ENCODE measurements at regions not wholly inside any gene's neighbourhood (a gene's known extent, or its start where the extent isn't known, plus 50 kb on each side); places are given as distances from the start of the nearest gene placed in this dataset.

DNA sequence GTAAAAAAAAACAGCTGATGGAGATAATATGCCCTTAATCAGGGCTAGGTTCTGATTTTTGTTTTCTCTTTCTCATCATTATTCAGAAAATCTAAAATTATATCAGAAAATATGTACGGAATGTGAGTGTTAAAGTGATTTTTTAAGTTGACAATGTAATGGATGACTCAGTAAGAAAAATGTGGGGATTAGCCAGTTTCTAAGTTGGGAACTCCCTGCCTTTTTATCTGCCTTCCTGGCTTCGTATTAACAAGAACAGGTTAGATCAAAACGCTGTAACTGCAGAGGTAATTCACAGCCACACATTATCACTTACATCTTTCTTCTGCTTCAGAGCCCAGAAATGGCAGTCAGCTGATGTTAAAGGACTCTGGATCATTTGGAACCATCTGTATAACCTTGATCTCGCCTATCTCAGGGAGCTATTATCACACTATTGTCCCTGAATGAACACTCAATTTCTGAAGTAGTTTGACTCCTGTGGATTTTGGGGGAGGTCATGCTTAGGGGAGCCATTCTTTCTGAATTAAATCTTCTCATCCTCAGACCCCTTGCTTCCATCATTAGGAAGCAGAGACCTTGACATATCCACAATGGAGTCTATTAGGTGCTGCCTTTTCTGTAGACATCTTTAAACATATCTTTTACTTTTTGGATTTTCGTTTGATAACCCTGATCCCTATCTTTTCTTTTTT lies 135.7 kb upstream of the SLC16A7 start:
- Histone ChIP-seq H3K4me1 (ENCODE audit: control insufficient read depth, insufficient read depth, low read length) (no peaks in the 10 kb centered on the region), H3K9ac (ENCODE audit: extremely low read depth, low read length, poor library complexity, severe bottlenecking) (no peak overlapping the region), H3K27ac (ENCODE audit: low read depth, low read length) (no peak overlapping the region), H3K4me3 (ENCODE audit: low read length) (no peak overlapping the region), H3K27me3 (ENCODE audit: control insufficient read depth, insufficient read depth, low read length, poor library complexity, severe bottlenecking) (no peaks in the 10 kb centered on the region), H3K36me3 (ENCODE audit: control insufficient read depth, insufficient read depth, low read length) (no peaks in the 10 kb centered on the region), H3K9me3 (ENCODE audit: control insufficient read depth, low read length) (no peaks in the 10 kb centered on the region)
- no peaks in the 10 kb centered on the region for H3K36me3 Mint-ChIP-seq (ENCODE audit: low read depth)
- no peak for DNase-seq
- H3K27ac Mint-ChIP-seq = no peak overlapping the region
- TF ChIP-seq, protein P1, sequence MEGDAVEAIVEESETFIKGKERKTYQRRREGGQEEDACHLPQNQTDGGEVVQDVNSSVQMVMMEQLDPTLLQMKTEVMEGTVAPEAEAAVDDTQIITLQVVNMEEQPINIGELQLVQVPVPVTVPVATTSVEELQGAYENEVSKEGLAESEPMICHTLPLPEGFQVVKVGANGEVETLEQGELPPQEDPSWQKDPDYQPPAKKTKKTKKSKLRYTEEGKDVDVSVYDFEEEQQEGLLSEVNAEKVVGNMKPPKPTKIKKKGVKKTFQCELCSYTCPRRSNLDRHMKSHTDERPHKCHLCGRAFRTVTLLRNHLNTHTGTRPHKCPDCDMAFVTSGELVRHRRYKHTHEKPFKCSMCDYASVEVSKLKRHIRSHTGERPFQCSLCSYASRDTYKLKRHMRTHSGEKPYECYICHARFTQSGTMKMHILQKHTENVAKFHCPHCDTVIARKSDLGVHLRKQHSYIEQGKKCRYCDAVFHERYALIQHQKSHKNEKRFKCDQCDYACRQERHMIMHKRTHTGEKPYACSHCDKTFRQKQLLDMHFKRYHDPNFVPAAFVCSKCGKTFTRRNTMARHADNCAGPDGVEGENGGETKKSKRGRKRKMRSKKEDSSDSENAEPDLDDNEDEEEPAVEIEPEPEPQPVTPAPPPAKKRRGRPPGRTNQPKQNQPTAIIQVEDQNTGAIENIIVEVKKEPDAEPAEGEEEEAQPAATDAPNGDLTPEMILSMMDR (conservative IDR thresholded peaks at IDR 0.05) = no peak
- H3K4me1 Mint-ChIP-seq = peaks cover 21% of the 10 kb centered on the region
- no peaks in the 10 kb centered on the region for H3K9me3 Mint-ChIP-seq
- 63 to 72% methylated on average over 3 to 4 of the region's 5 CpGs for WGBS, 2 experiments (ENCODE audit: insufficient coverage in 1 of 2, insufficient read length in 1 of 2)
- no peaks in the 10 kb centered on the region for H3K27me3 Mint-ChIP-seq (ENCODE audit: insufficient read depth)
- no peak overlapping the region for H3K4me3 Mint-ChIP-seq

DNA sequence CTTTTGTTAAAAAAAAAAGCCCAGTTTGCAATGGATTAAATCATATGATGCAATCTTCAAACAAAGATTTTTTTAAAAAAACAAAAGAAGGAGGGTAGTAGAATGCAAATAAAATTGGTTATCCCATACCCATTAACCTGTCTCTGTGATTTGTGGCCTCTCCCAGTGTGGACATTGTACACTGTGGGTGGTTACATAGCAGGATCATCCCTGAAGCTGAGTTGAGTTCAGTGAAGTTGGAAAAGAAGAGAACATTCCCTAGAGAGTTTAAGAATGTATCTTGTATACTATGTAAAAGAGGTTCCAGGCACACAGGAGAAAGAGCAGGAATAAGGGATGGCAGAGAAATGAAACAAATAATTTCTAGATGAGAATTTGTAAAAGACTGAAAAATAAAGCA lies 142.4 kb upstream of the SLC16A7 start:
- DNase-seq = no peak
- H3K4me1 ChIP-seq (ENCODE audit: control insufficient read depth, insufficient read depth, low read length) = no peaks in the 10 kb centered on the region
- peaks cover 13% of the 10 kb centered on the region for H3K9me3 ChIP-seq (ENCODE audit: control insufficient read depth, low read length)
- H3K4me3 ChIP-seq (ENCODE audit: low read length) = no peak overlapping the region
- Mint-ChIP-seq H3K27me3 (ENCODE audit: insufficient read depth) (no peaks in the 10 kb centered on the region), H3K9me3 (peaks cover 6% of the 10 kb centered on the region), H3K4me1 (no peaks in the 10 kb centered on the region), H3K4me3 (no peak overlapping the region), H3K36me3 (ENCODE audit: low read depth) (peaks cover 6% of the 10 kb centered on the region), H3K27ac (no peak overlapping the region)
- H3K27me3 ChIP-seq (ENCODE audit: control insufficient read depth, insufficient read depth, low read length, poor library complexity, severe bottlenecking) = no peaks in the 10 kb centered on the region
- H3K9ac ChIP-seq (ENCODE audit: extremely low read depth, low read length, poor library complexity, severe bottlenecking) = no peak overlapping the region
- no peak overlapping the region for H3K27ac ChIP-seq (ENCODE audit: low read depth, low read length)
- TF ChIP-seq, protein P1 (conservative IDR thresholded peaks at IDR 0.05) = no peak
- H3K36me3 ChIP-seq (ENCODE audit: control insufficient read depth, insufficient read depth, low read length) = no peaks in the 10 kb centered on the region

DNA sequence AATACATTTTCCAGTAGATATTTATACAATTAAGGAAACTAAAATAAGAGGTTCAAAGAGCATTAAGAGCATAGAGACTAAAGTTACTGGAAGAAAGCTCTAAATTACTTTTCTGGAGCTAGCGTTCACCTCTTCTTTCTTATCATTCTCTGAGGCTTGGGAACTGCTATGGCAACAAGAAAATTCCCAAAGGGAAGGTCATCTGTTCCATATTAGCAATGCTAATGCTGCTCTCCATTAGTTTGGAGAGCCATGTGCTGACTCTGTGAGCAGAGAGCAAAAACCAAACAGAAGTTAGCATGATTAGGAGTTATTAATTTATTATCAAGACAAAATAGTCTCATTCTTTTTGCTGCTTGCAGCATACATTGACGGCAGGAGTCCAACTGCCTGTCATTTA lies 143.1 kb upstream of the SLC16A7 start:
- H3K27me3 Mint-ChIP-seq (ENCODE audit: insufficient read depth) = no peaks in the 10 kb centered on the region
- peaks cover 6% of the 10 kb centered on the region for H3K9me3 Mint-ChIP-seq
- H3K4me1 Mint-ChIP-seq = no peaks in the 10 kb centered on the region
- H3K4me3 Mint-ChIP-seq = no peak overlapping the region
- H3K27me3 ChIP-seq (ENCODE audit: control insufficient read depth, insufficient read depth, low read length, poor library complexity, severe bottlenecking) = no peaks in the 10 kb centered on the region
- H3K4me1 ChIP-seq (ENCODE audit: control insufficient read depth, insufficient read depth, low read length) = no peaks in the 10 kb centered on the region
- no peak overlapping the region for H3K4me3 ChIP-seq (ENCODE audit: low read length)
- H3K9ac ChIP-seq (ENCODE audit: extremely low read depth, low read length, poor library complexity, severe bottlenecking) = no peak overlapping the region
- no peak for DNase-seq
- no peak overlapping the region for H3K27ac ChIP-seq (ENCODE audit: low read depth, low read length)
- peaks cover 13% of the 10 kb centered on the region for H3K9me3 ChIP-seq (ENCODE audit: control insufficient read depth, low read length)
- 88 to 92% methylated on average over 2 of the region's 2 CpGs for WGBS, 2 experiments (ENCODE audit: insufficient coverage in 1 of 2, insufficient read length in 1 of 2)
- H3K36me3 ChIP-seq (ENCODE audit: control insufficient read depth, insufficient read depth, low read length) = no peaks in the 10 kb centered on the region
- H3K27ac Mint-ChIP-seq = no peak overlapping the region
- peaks cover 6% of the 10 kb centered on the region for H3K36me3 Mint-ChIP-seq (ENCODE audit: low read depth)
- TF ChIP-seq, protein P1 (conservative IDR thresholded peaks at IDR 0.05) = no peak

Measured in endodermal cell (in vitro differentiated cells).